ENCODE measurements at regions not wholly inside any gene's neighbourhood (a gene's known extent, or its start where the extent isn't known, plus 50 kb on each side); places are given as distances from the start of the nearest gene placed in this dataset.

GRCh38 chr6:141736104-141736503, 396.6 kb upstream of the GJE1 start:
- TF ChIP-seq POLR2A (IDR thresholded peaks at IDR 0.05) (no peak), CTCF (IDR thresholded peaks at IDR 0.05) (no peak)
